IMR-90 (cell line): ENCODE measurements at regions not wholly inside any gene's neighbourhood (a gene's known extent, or its start where the extent isn't known, plus 50 kb on each side); places are given as distances from the start of the nearest gene placed in this dataset.

Source experiments
- ATAC-seq: fragments of 200-7000 bp; cut with Tn5 transposase; 2 replicates; pipeline ENCODE4 v1.9.1; 2020; ENCODE audit warnings: low read depth, mild to moderate bottlenecking, moderate library complexity
- BruUV-seq: library from RNA; stranded (reverse); fragments of 400-500 nt; replicated peaks from 2 replicates; lab custom pipeline; 2021; lab: Mats Ljungman, UMichigan
- CTCF ChIA-PET: fragments of 300-600 bp; formaldehyde crosslinking; extraction: SDS; loops from one replicate; lab custom pipeline; 2021; ENCODE audit warnings: antibody characterized with exemption; lab: Yijun Ruan, JAX
- POLR2A ChIA-PET: fragments of 300-600 bp; sonication (Branson Sonifier 250); formaldehyde crosslinking; loops from one replicate; lab custom pipeline; 2022; ENCODE audit warnings: antibody characterized with exemption; ENCODE audit not compliant: unreplicated experiment; lab: Charles Lee
- DNase-seq: peaks from one replicate; pipeline ENCODE4 v3.0.0; 2013
- H2AFZ ChIP-seq: replicated peaks from 2 replicates; pipeline ENCODE3; 2013; ENCODE audit warnings: low read length, mild to moderate bottlenecking; ENCODE audit not compliant: poor library complexity
- H2AK5ac ChIP-seq: 2 replicates; pipeline ENCODE4 v1.6.1; 2013; ENCODE audit warnings: low read depth, low read length, inconsistent platforms
- H2AK9ac ChIP-seq: replicated peaks from 2 replicates; pipeline ENCODE3; 2013; ENCODE audit warnings: mild to moderate bottlenecking, low read depth, low read length, moderate library complexity; ENCODE audit not compliant: poor library complexity
- H2BK120ac ChIP-seq: 2 replicates; pipeline ENCODE4 v1.6.1; 2013; ENCODE audit warnings: low read depth, low read length, inconsistent platforms
- H2BK15ac ChIP-seq: 3 replicates; pipeline ENCODE4 v1.6.1; 2013; ENCODE audit warnings: low read depth, low read length, inconsistent platforms
- H2BK20ac ChIP-seq: 2 replicates; pipeline ENCODE4 v1.6.1; 2013; ENCODE audit warnings: low read depth, mild to moderate bottlenecking, inconsistent platforms, low read length, moderate library complexity
- H2BK5ac ChIP-seq: 2 replicates; pipeline ENCODE4 v1.6.1; 2013; ENCODE audit warnings: mild to moderate bottlenecking, low read depth, low read length, inconsistent platforms; ENCODE audit not compliant: poor library complexity, severe bottlenecking
- H3K14ac ChIP-seq: replicated peaks from 2 replicates; pipeline ENCODE4 v1.6.1; 2013; ENCODE audit warnings: low read depth, low read length, inconsistent platforms
- H3K18ac ChIP-seq: 2 replicates; pipeline ENCODE4 v1.6.1; 2013; ENCODE audit warnings: low read depth, low read length, control low read depth
- H3K23ac ChIP-seq: 2 replicates; pipeline ENCODE4 v1.6.1; 2013; ENCODE audit warnings: low read depth, low read length, inconsistent platforms
- H3K27ac ChIP-seq: 2 replicates; pipeline ENCODE4 v1.5.1; 2013; ENCODE audit warnings: mild to moderate bottlenecking, control low read depth, low read length; ENCODE audit not compliant: insufficient read depth
- H3K27me3 ChIP-seq: 2 replicates; pipeline ENCODE4 v1.6.1; 2013; ENCODE audit warnings: low read length; ENCODE audit not compliant: control insufficient read depth, insufficient read depth
- H3K36me3 ChIP-seq: 2 replicates; pipeline ENCODE4 v1.6.1; 2013; ENCODE audit warnings: low read length, mixed read lengths; ENCODE audit not compliant: control insufficient read depth, insufficient read depth
- H3K4ac ChIP-seq: 2 replicates; pipeline ENCODE4 v1.6.1; 2013; ENCODE audit warnings: low read depth, low read length, inconsistent platforms
- H3K4me1 ChIP-seq: 2 replicates; pipeline ENCODE4 v1.6.1; 2013; ENCODE audit warnings: low read length, mixed read lengths; ENCODE audit not compliant: control insufficient read depth, insufficient read depth
- H3K4me2 ChIP-seq: 2 replicates; pipeline ENCODE4 v1.6.1; 2013; ENCODE audit warnings: low read depth, mild to moderate bottlenecking, control low read depth, low read length, moderate library complexity
- H3K4me3 ChIP-seq: 2 replicates; pipeline ENCODE4 v1.5.1; 2013; ENCODE audit warnings: low read depth, mild to moderate bottlenecking, control low read depth, low read length, moderate library complexity; ENCODE audit not compliant: insufficient read depth
- H3K56ac ChIP-seq: 2 replicates; pipeline ENCODE4 v1.6.1; 2013; ENCODE audit warnings: low read length, inconsistent platforms; ENCODE audit not compliant: insufficient read depth; ENCODE audit errors: extremely low read depth
- H3K79me1 ChIP-seq, 2 experiments: 2 replicates each; pipeline ENCODE4 v1.6.1; 2013; ENCODE audit warnings: low read length in 2 of 2, inconsistent platforms in 1 of 2, low read depth in 1 of 2
- H3K9ac ChIP-seq: 2 replicates; pipeline ENCODE4 v1.6.1; 2013; ENCODE audit warnings: low read depth, low read length, control low read depth
- H3K9me1 ChIP-seq: 2 replicates; pipeline ENCODE4 v1.6.1; 2013; ENCODE audit warnings: low read length, inconsistent platforms; ENCODE audit not compliant: insufficient read depth
- H3K9me3 ChIP-seq: 2 replicates; pipeline ENCODE4 v1.6.1; 2013; ENCODE audit warnings: low read length; ENCODE audit not compliant: control insufficient read depth, insufficient read depth
- H4K20me1 ChIP-seq: 2 replicates; pipeline ENCODE4 v1.6.1; 2013; ENCODE audit warnings: low read length, inconsistent platforms; ENCODE audit not compliant: insufficient read depth
- H4K5ac ChIP-seq: 2 replicates; pipeline ENCODE4 v1.6.1; 2013; ENCODE audit warnings: mild to moderate bottlenecking, low read depth, low read length, control low read depth
- H4K8ac ChIP-seq, 2 experiments: 2 replicates each; pipeline ENCODE4 v1.6.1; 2013; ENCODE audit warnings: low read depth in 2 of 2, low read length in 2 of 2, control low read depth in 1 of 2, inconsistent platforms in 1 of 2
- H4K91ac ChIP-seq: 2 replicates; pipeline ENCODE4 v1.6.1; 2013; ENCODE audit warnings: low read depth, low read length, inconsistent platforms; ENCODE audit not compliant: insufficient read depth
- BHLHE40 ChIP-seq: fragments of 150-350 bp; IDR thresholded peaks from 2 replicates; pipeline ENCODE4 v1.6.1; 2016; ENCODE audit warnings: mild to moderate bottlenecking, low read depth, low read length
- CEBPB ChIP-seq: IDR thresholded peaks from 2 replicates; pipeline ENCODE4 v1.6.1; 2012; ENCODE audit warnings: low read depth, low read length, improper control_type of control experiment
- MXI1 ChIP-seq: IDR thresholded peaks from 2 replicates; pipeline ENCODE4 v1.6.1; 2012; ENCODE audit warnings: low read depth, mild to moderate bottlenecking, low read length, moderate library complexity, borderline replicate concordance
- POLR2A ChIP-seq: IDR thresholded peaks from 2 replicates; pipeline ENCODE4 v1.6.1; 2012; ENCODE audit warnings: mild to moderate bottlenecking, low read depth, low read length
- RAD21 ChIP-seq: IDR thresholded peaks from 2 replicates; pipeline ENCODE4 v1.6.1; 2012; ENCODE audit warnings: low read length, improper control_type of control experiment
- RCOR1 ChIP-seq: IDR thresholded peaks from 2 replicates; pipeline ENCODE4 v1.6.1; 2012; ENCODE audit warnings: mild to moderate bottlenecking, low read length, improper control_type of control experiment; ENCODE audit not compliant: insufficient replicate concordance
- SMC3 ChIP-seq: fragments of 150-350 bp; IDR thresholded peaks from 2 replicates; pipeline ENCODE4 v1.6.1; 2016; ENCODE audit warnings: low read depth, mild to moderate bottlenecking, antibody characterized with exemption, low read length, moderate library complexity
- USF2 ChIP-seq: fragments of 150-350 bp; IDR thresholded peaks from 2 replicates; pipeline ENCODE4 v1.6.1; 2017; ENCODE audit warnings: mild to moderate bottlenecking, antibody characterized with exemption, low read length, low read depth
- WGBS, 2 experiments: methylation state at CpG; one replicate each; pipeline versions ENCODE4 v1.1.5 to v1.1.7; 2013; ENCODE audit warnings: missing lambda C conversion rate in 2 of 2; ENCODE audit not compliant: insufficient read length in 1 of 2; ENCODE audit errors: extremely low coverage in 2 of 2; 5-methylcytosine and 5-hydroxymethylcytosine counted together
- dilution Hi-C: fragments of 300-500 bp; cut with HindIII; formaldehyde crosslinking; loops from one replicate; pipeline ENCODE4 v1.14.3; 2018; ENCODE audit warnings: low sequenced_read_pairs; ENCODE audit not compliant: unreplicated experiment
- in situ Hi-C: fragments of 300-500 bp; cut with MboI; formaldehyde crosslinking; loops from 3 replicates; pipeline ENCODE4 v1.14.3; 2019; ENCODE audit warnings: low sequenced_read_pairs, inconsistent platforms, mixed read lengths
- intact Hi-C: fragments of 100-400 bp; cut with micrococcal nuclease; formaldehyde crosslinking; loops from 2 replicates; pipeline ENCODE4 v1.10.0; 2022
- TF ChIP-seq, protein P1 (sequence below): conservative IDR thresholded peaks from 2 replicates; pipeline ENCODE4 v1.5.1; 2012; ENCODE audit warnings: mild to moderate bottlenecking, low read depth, low read length, improper control_type of control experiment

GRCh38 chr5:124996764-124997077 lies 250.3 kb upstream of the ZNF608 start:
- WGBS, 2 experiments = no CpG with 5 or more reads among the region's 3 CpGs
- H2BK15ac ChIP-seq = peak overlapping the region; percentile 26; the same call in 1 of the 3 replicates
- TF ChIP-seq POLR2A (no peak), SMC3 (no peak), MXI1 (no peak), RCOR1 (no peak), BHLHE40 (no peak), CEBPB (peak; percentile 43; the same call in 1 of the 2 replicates), USF2 (no peak), RAD21 (no peak)
- TF ChIP-seq, protein P1, sequence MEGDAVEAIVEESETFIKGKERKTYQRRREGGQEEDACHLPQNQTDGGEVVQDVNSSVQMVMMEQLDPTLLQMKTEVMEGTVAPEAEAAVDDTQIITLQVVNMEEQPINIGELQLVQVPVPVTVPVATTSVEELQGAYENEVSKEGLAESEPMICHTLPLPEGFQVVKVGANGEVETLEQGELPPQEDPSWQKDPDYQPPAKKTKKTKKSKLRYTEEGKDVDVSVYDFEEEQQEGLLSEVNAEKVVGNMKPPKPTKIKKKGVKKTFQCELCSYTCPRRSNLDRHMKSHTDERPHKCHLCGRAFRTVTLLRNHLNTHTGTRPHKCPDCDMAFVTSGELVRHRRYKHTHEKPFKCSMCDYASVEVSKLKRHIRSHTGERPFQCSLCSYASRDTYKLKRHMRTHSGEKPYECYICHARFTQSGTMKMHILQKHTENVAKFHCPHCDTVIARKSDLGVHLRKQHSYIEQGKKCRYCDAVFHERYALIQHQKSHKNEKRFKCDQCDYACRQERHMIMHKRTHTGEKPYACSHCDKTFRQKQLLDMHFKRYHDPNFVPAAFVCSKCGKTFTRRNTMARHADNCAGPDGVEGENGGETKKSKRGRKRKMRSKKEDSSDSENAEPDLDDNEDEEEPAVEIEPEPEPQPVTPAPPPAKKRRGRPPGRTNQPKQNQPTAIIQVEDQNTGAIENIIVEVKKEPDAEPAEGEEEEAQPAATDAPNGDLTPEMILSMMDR = no peak
- H3K56ac ChIP-seq = no peak overlapping the region
- H3K79me1 ChIP-seq = no peaks in the 10 kb centered on the region
- no peak overlapping the region; the same call in 1 of the 2 replicates for H4K5ac ChIP-seq
- H2AK9ac ChIP-seq = no peak overlapping the region
- H3K4ac ChIP-seq = peak overlapping the region; percentile 54; the same call in 1 of the 2 replicates
- in situ Hi-C loops (no loop called here), dilution Hi-C loops (no loop called here), intact Hi-C loops (loop anchor here (2.0 to 10.0 kb wide), 3 partner anchors 248 to 488 kb away; no protein-coding TSS in a partner anchor)
- H2AK5ac ChIP-seq = no peak overlapping the region
- no peak overlapping the region for H3K14ac ChIP-seq
- no TSS peak for BruUV-seq
- H3K27ac ChIP-seq = no peak overlapping the region; the same call in 1 of the 2 replicates
- peak overlapping the region; percentile 71; the same call in 1 of the 2 replicates for H2BK120ac ChIP-seq
- peak overlapping the region; percentile 14; the same call in 1 of the 2 replicates for H3K4me2 ChIP-seq
- H2BK5ac ChIP-seq = peak overlapping the region; percentile 59
- H4K91ac ChIP-seq = no peak overlapping the region
- H3K23ac ChIP-seq = no peak overlapping the region
- no peak overlapping the region for H3K4me3 ChIP-seq
- H3K27me3 ChIP-seq = no peaks in the 10 kb centered on the region
- peak overlapping the region in 1 of 2 experiments; percentile 20; a peak in 2 of 4 replicates for H4K8ac ChIP-seq
- H3K9ac ChIP-seq = no peak overlapping the region
- ATAC-seq (peak; percentile 68), DNase-seq (peak; percentile 56)
- no peaks in the 10 kb centered on the region for H3K9me3 ChIP-seq
- H2BK20ac ChIP-seq = peak overlapping the region; percentile 10; the same call in 1 of the 2 replicates
- H4K20me1 ChIP-seq = no peaks in the 10 kb centered on the region
- H3K9me1 ChIP-seq = 0 out of 2 replicates have a peak, but pooled peaks cover 2% of the 10 kb centered on the region
- POLR2A ChIA-PET = interaction anchor here (0.5 kb wide), 1 partner anchor 1315 kb away, joined by 11 read pairs; no protein-coding TSS in a partner anchor
- H2AFZ ChIP-seq = no peak overlapping the region
- H3K18ac ChIP-seq = peak overlapping the region; percentile 93; the same call in 1 of the 2 replicates
- H3K4me1 ChIP-seq = peaks cover 13% of the 10 kb centered on the region
- CTCF ChIA-PET = interaction anchor here (0.5 kb wide), 1 partner anchor 672 kb away, joined by 4 read pairs; no protein-coding TSS in a partner anchor
- no peaks in the 10 kb centered on the region for H3K36me3 ChIP-seq
